Head of caudate nucleus (tissue), 42 donors: ENCODE measurements at regions not wholly inside any gene's neighbourhood (a gene's known extent, or its start where the extent isn't known, plus 50 kb on each side); places are given as distances from the start of the nearest gene placed in this dataset.
"Not testable (repeated sequence)": the region's sequence is repeated elsewhere in the genome, so short reads cannot be mapped to it uniquely, and the experiment has no call there.

Experiments used
- DNase-seq, 42 donors: peaks; one replicate each; pipeline versions ENCODE4 v3.0.0 to v3.0.0-alpha.2; 2020 to 2021; ENCODE audit warnings: mixed read lengths in 7 of 42
- intact Hi-C: fragments of 100-400 bp; cut with DNase I; formaldehyde crosslinking; loops from one replicate; pipeline ENCODE4 v1.15.0; 2022

DNA sequence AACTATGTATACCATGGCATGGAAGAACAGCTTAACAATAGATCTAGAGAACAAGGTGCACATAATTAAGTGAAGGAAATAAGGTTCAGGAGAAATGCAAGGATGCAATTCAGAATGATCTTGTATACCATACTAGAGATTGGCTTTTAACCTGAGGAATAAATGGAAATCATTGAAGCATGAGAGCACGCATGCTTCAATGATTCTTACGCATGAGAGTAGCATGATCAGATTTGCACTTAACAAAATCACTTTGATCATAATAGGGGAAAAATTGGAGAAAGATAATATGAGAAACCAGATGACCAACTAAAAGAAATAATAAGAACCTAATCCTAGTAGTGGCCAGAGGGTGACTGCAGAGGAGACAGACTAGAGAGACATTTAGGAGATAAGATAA, 133.3 kb upstream of the FSCB start:
- intact Hi-C loops, result no loop called here
- no peak for DNase-seq

- intact Hi-C loops, result no loop called here
- no peak for DNase-seq
These were observed 132.8 kb upstream of the FSCB start for GRCh38 chr14:44639781-44640385.

GRCh38 chr14:44634692-44635091, 127.6 kb upstream of the FSCB start:
- DNase-seq, result no peak
- intact Hi-C loops, result no loop called here

GRCh38 chr14:44626423-44626822, 119.3 kb upstream of the FSCB start:
- intact Hi-C loops, result no loop called here
- DNase-seq, result no peak

DNA sequence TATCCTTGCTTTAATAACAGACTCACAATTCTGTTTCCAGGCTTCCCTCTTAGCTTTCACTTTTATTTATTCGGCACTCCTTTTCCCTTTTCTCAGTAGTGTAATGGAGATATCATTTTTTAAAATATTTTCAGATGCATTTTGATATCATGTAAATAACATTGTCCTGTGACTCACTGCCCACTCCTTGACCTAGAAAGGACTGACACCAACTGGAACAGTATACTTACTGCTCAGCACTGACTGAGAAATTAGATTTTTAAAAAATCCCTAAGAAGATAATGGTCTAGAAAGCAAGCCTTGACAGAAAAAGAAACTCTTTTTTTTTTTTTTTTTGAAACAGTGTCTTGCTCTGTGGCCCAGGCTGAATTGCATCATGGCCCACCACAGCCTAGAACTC, 118.0 kb upstream of the FSCB start:
- intact Hi-C loops, result no loop called here
- no peak for DNase-seq

- intact Hi-C loops, result no loop called here
- DNase-seq, result no peak
These were observed 113.3 kb upstream of the FSCB start for GRCh38 chr14:44620121-44621019.

- no peak for DNase-seq
- intact Hi-C loops, result no loop called here
These were observed 109.1 kb upstream of the FSCB start for GRCh38 chr14:44616204-44616603.

- intact Hi-C loops, result no loop called here
- DNase-seq, result no peak
These were observed 106.1 kb upstream of the FSCB start for GRCh38 chr14:44613061-44613712.

GRCh38 chr14:44612002-44612401, 104.9 kb upstream of the FSCB start:
- intact Hi-C loops, result no loop called here
- DNase-seq, result no peak

DNA sequence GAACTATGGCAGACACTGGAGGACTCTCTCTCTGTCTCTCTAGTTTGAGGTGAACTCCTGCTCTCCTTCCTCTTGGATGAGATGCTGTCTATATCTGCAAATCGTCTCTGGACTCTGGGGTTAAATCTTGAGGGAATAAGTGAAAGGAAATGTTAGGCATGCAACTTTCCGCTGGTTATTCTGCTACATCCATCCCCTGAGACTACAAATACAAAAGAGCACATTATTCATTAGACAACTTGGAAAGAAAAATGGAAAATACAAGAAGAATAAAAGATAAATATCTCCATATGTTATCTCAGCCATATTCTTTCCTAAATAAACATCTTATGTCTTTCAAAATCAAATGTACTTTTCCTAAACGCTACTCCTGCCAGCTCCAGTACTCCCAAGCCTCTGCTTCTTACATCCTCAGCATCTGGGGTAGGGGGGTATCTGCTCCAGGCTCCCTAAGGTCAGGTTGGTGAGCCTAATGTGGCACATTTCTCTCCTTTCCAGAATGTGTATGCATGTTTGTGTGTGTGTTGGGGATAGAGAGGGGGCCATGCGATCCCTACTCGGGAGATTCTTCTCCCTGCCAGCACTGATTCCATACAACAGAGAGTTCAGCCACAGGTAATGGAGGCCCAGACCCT, 102.9 kb upstream of the FSCB start:
- intact Hi-C loops, result no loop called here
- no peak for DNase-seq

- intact Hi-C loops, result no loop called here
- no peak for DNase-seq
These were observed 102.1 kb upstream of the FSCB start for GRCh38 chr14:44609201-44609600.

DNA sequence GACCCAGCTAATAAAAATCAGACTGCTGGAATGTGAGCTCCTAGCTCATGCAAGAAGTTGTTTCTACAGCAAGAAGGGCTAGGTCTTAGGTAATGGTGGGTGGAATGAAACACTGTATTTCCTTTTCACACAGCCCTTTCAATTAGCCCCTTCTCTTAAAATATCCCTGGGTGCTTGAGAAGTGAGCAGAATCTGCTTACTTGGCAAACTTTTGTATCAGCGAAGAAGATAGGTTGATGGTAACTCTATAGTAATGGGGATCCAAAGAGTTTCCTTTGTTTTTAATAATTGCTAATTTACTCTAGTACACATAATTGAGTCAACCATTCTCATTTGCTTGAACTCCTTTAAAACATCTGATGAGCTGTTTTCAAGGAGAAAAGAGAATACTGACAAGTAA, 100.6 kb upstream of the FSCB start:
- no peak for DNase-seq
- intact Hi-C loops, result no loop called here

DNA sequence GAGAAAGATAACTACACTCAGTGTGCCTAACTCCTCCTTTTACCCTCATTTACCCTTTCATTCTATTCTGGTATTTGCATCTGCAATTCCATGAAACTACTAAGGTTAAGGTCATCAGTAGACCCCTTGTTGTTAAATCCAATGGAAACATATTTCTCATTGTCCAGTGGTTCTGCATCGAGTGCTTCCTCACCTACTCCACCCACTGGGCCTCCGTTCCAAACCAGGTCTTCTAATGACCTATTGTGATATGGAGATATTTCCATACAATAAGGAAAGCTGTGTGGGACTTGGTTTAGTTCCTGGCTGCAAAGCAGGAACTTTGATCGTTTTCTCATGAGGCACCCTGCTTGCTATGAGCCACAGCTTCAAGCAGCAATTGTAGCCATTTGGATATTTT, 99.5 kb upstream of the FSCB start:
- no peak for DNase-seq
- intact Hi-C loops, result no loop called here

DNA sequence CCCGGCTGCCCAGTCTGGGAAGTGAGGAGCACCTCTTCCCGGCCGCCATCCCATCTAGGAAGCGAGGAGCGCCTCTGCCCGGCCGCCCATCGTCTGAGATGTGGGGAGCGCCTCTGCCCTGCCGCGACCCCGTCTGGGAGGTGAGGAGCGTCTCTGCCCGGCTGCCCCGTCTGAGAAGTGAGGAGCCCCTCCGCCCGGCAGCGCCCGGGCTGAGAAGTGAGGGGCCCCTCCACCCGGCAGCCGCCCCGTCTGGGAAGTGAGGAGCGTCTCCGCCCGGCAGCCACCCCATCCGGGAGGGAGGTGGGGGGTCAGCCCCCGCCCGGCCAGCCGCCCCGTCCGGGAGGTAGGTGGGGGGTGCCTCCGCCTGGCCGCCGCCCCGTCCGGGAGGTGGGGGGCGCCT, 94.2 kb upstream of the FSCB start:
- intact Hi-C loops, DNase-seq: not testable (repeated sequence)

DNA sequence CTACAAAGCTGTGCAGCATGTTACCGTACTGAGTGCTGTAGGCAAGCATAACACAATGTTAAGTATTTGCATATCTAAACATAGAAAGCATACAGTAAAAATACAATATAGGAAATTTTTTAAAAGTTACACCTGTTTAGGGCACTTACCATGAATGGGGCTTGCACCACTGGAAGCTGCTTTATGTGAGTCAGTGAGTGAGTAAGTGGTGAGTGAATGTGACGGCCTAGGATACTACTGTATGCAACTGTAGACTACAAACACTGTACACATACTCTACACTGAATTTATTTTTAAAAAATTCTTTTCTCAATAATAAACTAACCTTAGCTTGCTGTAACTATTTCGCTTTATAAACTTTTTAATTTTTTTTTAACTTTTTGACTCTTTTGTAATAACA, 82.1 kb upstream of the FSCB start:
- intact Hi-C loops, result no loop called here
- no peak for DNase-seq

GRCh38 chr14:44586910-44587309, 79.8 kb upstream of the FSCB start:
- intact Hi-C loops, result no loop called here
- no peak for DNase-seq

DNA sequence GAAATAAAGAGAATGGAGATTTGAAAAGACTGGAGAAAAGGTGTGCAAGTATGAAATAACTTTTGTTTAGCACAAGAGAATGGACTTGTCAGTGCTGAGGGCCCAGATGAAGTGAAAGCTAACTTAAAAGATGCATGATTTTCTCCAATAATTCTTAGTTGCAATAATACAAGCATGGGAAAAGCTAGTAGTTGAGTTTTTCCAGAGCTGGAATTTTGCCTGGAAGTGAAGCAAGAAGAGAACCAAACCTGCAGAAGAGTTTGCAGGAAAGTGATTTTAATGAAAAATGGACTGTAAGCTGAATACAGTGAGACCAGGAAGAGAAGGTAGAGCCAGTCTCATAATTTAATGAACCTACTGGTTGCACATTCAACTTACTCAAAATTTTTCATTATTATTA, 69.3 kb upstream of the FSCB start:
- intact Hi-C loops, result no loop called here
- no peak for DNase-seq

DNA sequence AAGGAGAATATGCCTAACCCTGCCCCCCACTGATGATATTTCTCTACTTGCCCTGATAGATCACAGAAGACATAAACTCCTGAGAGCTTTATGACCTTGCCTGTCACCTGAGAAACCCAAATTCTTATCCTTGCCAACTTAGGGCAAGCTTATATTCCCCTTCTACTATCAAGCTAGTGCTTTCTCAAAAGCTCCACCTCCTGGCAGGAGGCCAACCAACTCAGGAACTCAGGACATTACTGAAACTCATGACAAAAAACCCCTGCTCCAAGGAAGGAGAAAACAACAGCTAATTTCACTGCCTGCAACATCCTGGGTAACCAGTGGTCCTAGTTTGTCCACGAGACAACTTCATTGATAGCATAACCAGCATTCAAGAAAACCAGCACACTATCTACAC, 60.9 kb upstream of the FSCB start:
- DNase-seq, result no peak
- intact Hi-C loops, result no loop called here

DNA sequence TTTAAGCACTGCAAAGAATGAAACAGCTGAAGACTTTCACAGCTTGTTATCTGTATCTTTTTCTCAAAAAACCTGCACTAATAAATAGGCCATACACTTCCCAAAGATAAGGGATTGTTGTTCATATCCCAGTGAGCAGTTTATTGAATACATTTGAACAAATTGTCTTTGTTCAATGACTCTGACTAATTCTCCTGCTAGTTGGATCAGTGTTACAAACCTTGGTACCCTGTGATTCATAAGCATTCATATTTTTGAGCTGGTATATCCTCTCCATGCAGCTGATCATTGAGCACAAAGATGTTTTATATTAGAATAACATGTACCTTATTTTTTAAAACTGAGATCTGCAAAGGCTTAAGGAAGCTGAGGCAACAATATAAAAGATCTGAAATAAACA, 58.9 kb upstream of the FSCB start:
- no peak for DNase-seq
- intact Hi-C loops, result no loop called here

DNA sequence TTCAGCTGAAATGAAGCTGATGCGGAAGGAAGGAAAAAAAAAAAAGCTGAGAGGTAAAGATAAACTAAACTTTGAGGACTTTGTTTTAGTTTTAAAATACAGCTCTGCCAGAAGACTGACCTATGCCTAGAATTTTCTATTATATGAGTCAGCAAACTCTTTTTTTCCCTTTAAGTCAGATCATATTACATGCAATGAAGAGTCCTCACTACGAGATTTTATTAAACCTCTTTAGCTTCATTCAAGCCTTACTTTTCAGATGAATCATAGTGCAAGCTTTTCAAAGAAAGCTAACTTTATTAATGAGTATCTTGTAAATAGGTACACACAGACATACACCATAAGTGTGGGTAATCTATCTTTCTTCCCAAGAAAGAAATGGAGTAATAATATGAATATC, 57.8 kb upstream of the FSCB start:
- DNase-seq, result no peak
- intact Hi-C loops, result no loop called here
